Sigmoid colon (tissue), 6 donors: ENCODE measurements at regions not wholly inside any gene's neighbourhood (a gene's known extent, or its start where the extent isn't known, plus 50 kb on each side); places are given as distances from the start of the nearest gene placed in this dataset.

Experiments used
- DNase-seq: peaks from one replicate; pipeline ENCODE4 v3.0.0-alpha.2; 2019
- H3K27ac ChIP-seq, 4 donors: fragments of 200-600 bp; sonication (generic); one replicate each; pipeline ENCODE4 v1.5.1; 2016 to 2019; ENCODE audit warnings: mild to moderate bottlenecking in 1 of 4
- H3K27me3 ChIP-seq, 3 donors: fragments of 200-600 bp; sonication (generic); one replicate each; pipeline ENCODE4 v1.5.1; 2019; ENCODE audit warnings: mild to moderate bottlenecking in 1 of 3
- H3K36me3 ChIP-seq, 4 donors: fragments of 200-600 bp; sonication (generic); one replicate each; pipeline ENCODE4 v1.5.1; 2016 to 2019
- H3K4me1 ChIP-seq, 4 donors: fragments of 200-600 bp; sonication (generic); one replicate each; pipeline ENCODE4 v1.5.1; 2017 to 2019
- H3K4me3 ChIP-seq, 4 donors: fragments of 200-600 bp; sonication (generic); one replicate each; pipeline ENCODE4 v1.5.1; 2017 to 2019; ENCODE audit warnings: mild to moderate bottlenecking in 2 of 4, moderate library complexity in 1 of 4
- H3K9me3 ChIP-seq, 4 donors: fragments of 200-600 bp in 3 of 4; sonication (generic) in 3 of 4; one replicate each; pipeline versions ENCODE4 v1.5.1 to v1.6.1; 2013 to 2019
- CTCF ChIP-seq, 4 experiments: fragments of 450-650 bp in 3 of 4; fragments of 200-600 bp in 1 of 4; IDR thresholded peaks; one replicate each; pipeline ENCODE4 v1.5.1; 2016 to 2019; ENCODE audit warnings: antibody characterized with exemption in 4 of 4, mild to moderate bottlenecking in 3 of 4, moderate library complexity in 2 of 4
- EP300 ChIP-seq, 4 donors: sonication (generic); formaldehyde crosslinking; IDR thresholded peaks; one replicate each; pipeline ENCODE4 v1.6.1; 2017; ENCODE audit warnings: antibody characterized with exemption in 4 of 4
- POLR2A ChIP-seq, 2 donors: fragments of 450-650 bp; IDR thresholded peaks; one replicate each; pipeline ENCODE4 v1.6.1; 2016; ENCODE audit warnings: antibody characterized with exemption in 2 of 2, mild to moderate bottlenecking in 2 of 2, moderate library complexity in 2 of 2
- POLR2AphosphoS5 ChIP-seq, 4 donors: sonication (generic); formaldehyde crosslinking; IDR thresholded peaks; one replicate each; pipeline ENCODE4 v1.6.1; 2017; ENCODE audit warnings: antibody characterized with exemption in 4 of 4
- WGBS, 2 donors: extraction: QIAGEN DNeasy Blood & Tissue Kit; methylation state at CpG; one replicate each; pipeline ENCODE4 v1.1.7; 2013; 5-methylcytosine and 5-hydroxymethylcytosine counted together
- intact Hi-C: fragments of 100-400 bp; cut with DNase I; formaldehyde crosslinking; loops from one replicate; pipeline ENCODE4 v1.15.1; 2023
- donor health status: healthy with polysubstance abuse.
- donor health status: healthy.

GRCh38 chr3:23735062-23735461 is 70.7 kb upstream of the UBE2E1 start:
- Histone ChIP-seq H3K27me3 (no peaks in the 10 kb centered on the region), H3K27ac (no peak overlapping the region), H3K4me1 (peaks cover 0 to 9% (median 2%) of the 10 kb centered on the region in 4 donors), H3K9me3 (no peaks in the 10 kb centered on the region), H3K36me3 (no peaks in the 10 kb centered on the region), H3K4me3 (no peak overlapping the region)
- TF ChIP-seq EP300 (IDR thresholded peaks at IDR 0.05): no peak
- no peak for TF ChIP-seq CTCF (IDR thresholded peaks at IDR 0.05)
- TF ChIP-seq POLR2AphosphoS5 (IDR thresholded peaks at IDR 0.05): no peak
- no peak for TF ChIP-seq POLR2A (IDR thresholded peaks at IDR 0.05)
- 72 to 78% methylated on average over 3 of the region's 3 CpGs for WGBS, 2 donors
- intact Hi-C loops: no loop called here
- DNase-seq: no peak

GRCh38 chr3:23735535-23736326 is 70.0 kb upstream of the UBE2E1 start:
- no peak for DNase-seq
- no peaks in the 10 kb centered on the region for H3K27me3 ChIP-seq
- 70 to 71% methylated on average over 8 of the region's 8 CpGs for WGBS, 2 donors
- H3K4me1 ChIP-seq: peaks cover 0 to 9% (median 2%) of the 10 kb centered on the region in 4 donors
- H3K9me3 ChIP-seq: no peaks in the 10 kb centered on the region
- H3K4me3 ChIP-seq: no peak overlapping the region
- H3K27ac ChIP-seq: no peak overlapping the region
- TF ChIP-seq EP300 (IDR thresholded peaks at IDR 0.05) (no peak), POLR2AphosphoS5 (IDR thresholded peaks at IDR 0.05) (no peak), POLR2A (IDR thresholded peaks at IDR 0.05) (no peak), CTCF (IDR thresholded peaks at IDR 0.05) (no peak)
- no peaks in the 10 kb centered on the region for H3K36me3 ChIP-seq
- intact Hi-C loops: no loop called here

GRCh38 chr3:23738944-23739343 is 66.8 kb upstream of the UBE2E1 start:
- 75 to 89% methylated on average over 3 of the region's 3 CpGs for WGBS, 2 donors
- intact Hi-C loops: no loop called here
- Histone ChIP-seq H3K27me3 (no peaks in the 10 kb centered on the region), H3K4me1 (peaks cover 0 to 9% (median 2%) of the 10 kb centered on the region in 4 donors), H3K4me3 (no peak overlapping the region), H3K36me3 (no peaks in the 10 kb centered on the region), H3K27ac (no peak overlapping the region), H3K9me3 (no peaks in the 10 kb centered on the region)
- no peak for DNase-seq
- TF ChIP-seq POLR2A (IDR thresholded peaks at IDR 0.05): no peak
- TF ChIP-seq EP300 (IDR thresholded peaks at IDR 0.05): no peak
- TF ChIP-seq POLR2AphosphoS5 (IDR thresholded peaks at IDR 0.05): no peak
- no peak for TF ChIP-seq CTCF (IDR thresholded peaks at IDR 0.05)

- peaks cover 0 to 9% (median 2%) of the 10 kb centered on the region in 4 donors for H3K4me1 ChIP-seq
- H3K4me3 ChIP-seq: no peak overlapping the region
- no peaks in the 10 kb centered on the region for H3K36me3 ChIP-seq
- no peak for TF ChIP-seq EP300 (IDR thresholded peaks at IDR 0.05)
- H3K27me3 ChIP-seq: no peaks in the 10 kb centered on the region
- WGBS, 2 donors: 45 to 79% methylated on average over 1 of the region's 1 CpG
- no peak for DNase-seq
- intact Hi-C loops: no loop called here
- no peak overlapping the region for H3K27ac ChIP-seq
- no peaks in the 10 kb centered on the region for H3K9me3 ChIP-seq
Observed at GRCh38 chr3:23739536-23739935, 66.2 kb upstream of the UBE2E1 start.

GRCh38 chr3:23740517-23740965 is 65.2 kb upstream of the UBE2E1 start:
- intact Hi-C loops: no loop called here
- no peaks in the 10 kb centered on the region for H3K36me3 ChIP-seq
- no peaks in the 10 kb centered on the region for H3K27me3 ChIP-seq
- TF ChIP-seq POLR2AphosphoS5 (IDR thresholded peaks at IDR 0.05) (peak in 1 of 4 donors; percentile 44), EP300 (IDR thresholded peaks at IDR 0.05) (no peak)
- DNase-seq: no peak
- H3K9me3 ChIP-seq: no peaks in the 10 kb centered on the region
- 40 to 62% methylated on average over 2 of the region's 2 CpGs for WGBS, 2 donors
- H3K4me1 ChIP-seq: peaks cover 0 to 7% (median 2%) of the 10 kb centered on the region in 4 donors
- H3K4me3 ChIP-seq: no peak overlapping the region
- H3K27ac ChIP-seq: no peak overlapping the region
